Liver (tissue), 8 donors: ENCODE measurements at regions not wholly inside any gene's neighbourhood (a gene's known extent, or its start where the extent isn't known, plus 50 kb on each side); places are given as distances from the start of the nearest gene placed in this dataset.

Source experiments
- DNase-seq: peaks from one replicate; pipeline ENCODE4 v3.0.0-alpha.2; 2017; ENCODE audit warnings: low spot score
- H3K27ac ChIP-seq, 2 donors: one replicate each; pipeline ENCODE4 v1.7.0; 2013; ENCODE audit warnings: inconsistent platforms in 2 of 2, low read length in 2 of 2, control low read depth in 1 of 2, low read depth in 1 of 2, mild to moderate bottlenecking in 1 of 2
- H3K27me3 ChIP-seq, 4 donors: one replicate each; pipeline versions ENCODE4 v1.6.1 to v1.7.0; 2013; ENCODE audit warnings: low read length in 3 of 4, inconsistent platforms in 1 of 4, mild to moderate bottlenecking in 1 of 4, moderate library complexity in 1 of 4; ENCODE audit not compliant: control insufficient read depth in 4 of 4, insufficient read depth in 4 of 4
- H3K36me3 ChIP-seq, 4 donors: one replicate each; pipeline versions ENCODE4 v1.6.1 to v1.7.0; 2013; ENCODE audit warnings: low read length in 3 of 4, mild to moderate bottlenecking in 3 of 4, low read depth in 1 of 4, moderate library complexity in 1 of 4; ENCODE audit not compliant: control insufficient read depth in 4 of 4, insufficient read depth in 3 of 4
- H3K4me1 ChIP-seq, 4 donors: one replicate each; pipeline versions ENCODE4 v1.6.1 to v1.7.0; 2013; ENCODE audit warnings: low read length in 3 of 4, mild to moderate bottlenecking in 3 of 4, moderate library complexity in 1 of 4; ENCODE audit not compliant: control insufficient read depth in 4 of 4, insufficient read depth in 4 of 4
- H3K4me3 ChIP-seq, 3 donors: one replicate each; pipeline versions ENCODE4 v1.6.1 to v1.7.0; 2013; ENCODE audit warnings: low read length in 3 of 3, control low read depth in 1 of 3, low read depth in 1 of 3, mild to moderate bottlenecking in 1 of 3
- H3K9ac ChIP-seq, 2 donors: one replicate each; pipeline ENCODE4 v1.7.0; 2013; ENCODE audit warnings: low read length in 2 of 2, mild to moderate bottlenecking in 2 of 2, moderate library complexity in 2 of 2, control low read depth in 1 of 2, low read depth in 1 of 2
- H3K9me3 ChIP-seq, 4 donors: one replicate each; pipeline versions ENCODE4 v1.6.1 to v1.7.0; 2013; ENCODE audit warnings: low read length in 3 of 4; ENCODE audit not compliant: control insufficient read depth in 4 of 4
- ATF3 ChIP-seq: IDR thresholded peaks from 2 replicates; pipeline ENCODE4 v1.6.1; 2016; ENCODE audit warnings: antibody characterized with exemption
- CTCF ChIP-seq: fragments of 150-350 bp; IDR thresholded peaks from 2 replicates; pipeline ENCODE4 v1.5.1; 2017; ENCODE audit warnings: improper control_type of control experiment, low read depth, low read length; ENCODE audit not compliant: missing input control
- EGR1 ChIP-seq, 2 donors: IDR thresholded peaks; 2 replicates each; pipeline ENCODE4 v1.6.1; 2016 to 2018; ENCODE audit warnings: antibody characterized with exemption in 2 of 2, low read depth in 2 of 2
- FOXA1 ChIP-seq: IDR thresholded peaks from 2 replicates; pipeline ENCODE4 v1.6.1; 2016; ENCODE audit warnings: antibody characterized with exemption
- FOXA2 ChIP-seq: IDR thresholded peaks from 2 replicates; pipeline ENCODE4 v1.6.1; 2016; ENCODE audit warnings: antibody characterized with exemption
- GABPA ChIP-seq, 2 donors: IDR thresholded peaks in 1 of 2; conservative IDR thresholded peaks in 1 of 2; 2 replicates each; pipeline ENCODE4 v1.6.1; 2016; ENCODE audit warnings: antibody characterized with exemption in 2 of 2, mild to moderate bottlenecking in 1 of 2, moderate library complexity in 1 of 2
- HNF4A ChIP-seq, 2 donors: conservative IDR thresholded peaks; 2 replicates each; pipeline ENCODE4 v1.6.1; 2016; ENCODE audit warnings: antibody characterized with exemption in 2 of 2, mild to moderate bottlenecking in 2 of 2
- HNF4G ChIP-seq: IDR thresholded peaks from 2 replicates; pipeline ENCODE4 v1.6.1; 2016; ENCODE audit warnings: antibody characterized with exemption
- JUND ChIP-seq, 2 donors: IDR thresholded peaks; 2 replicates each; pipeline ENCODE4 v1.6.1; 2016; ENCODE audit warnings: antibody characterized with exemption in 2 of 2
- MAX ChIP-seq: IDR thresholded peaks from 2 replicates; pipeline ENCODE4 v1.6.1; 2016; ENCODE audit warnings: antibody characterized with exemption
- NR2F2 ChIP-seq: IDR thresholded peaks from 2 replicates; pipeline ENCODE4 v1.6.1; 2016; ENCODE audit warnings: antibody characterized with exemption
- RAD21 ChIP-seq, 2 donors: IDR thresholded peaks; 2 replicates each; pipeline ENCODE4 v1.6.1; 2016; ENCODE audit warnings: antibody characterized with exemption in 2 of 2, mild to moderate bottlenecking in 2 of 2
- REST ChIP-seq: IDR thresholded peaks from 2 replicates; pipeline ENCODE4 v1.6.1; 2016; ENCODE audit warnings: antibody characterized with exemption, mild to moderate bottlenecking
- RXRA ChIP-seq, 2 donors: IDR thresholded peaks; 2 replicates each; pipeline ENCODE4 v1.6.1; 2017 to 2018; ENCODE audit warnings: antibody characterized with exemption in 2 of 2, mild to moderate bottlenecking in 1 of 2
- SP1 ChIP-seq: IDR thresholded peaks from 2 replicates; pipeline ENCODE4 v1.6.1; 2018; ENCODE audit warnings: antibody characterized with exemption, mild to moderate bottlenecking
- TAF1 ChIP-seq: conservative IDR thresholded peaks from 2 replicates; pipeline ENCODE4 v1.6.1; 2016; ENCODE audit warnings: antibody characterized with exemption, mild to moderate bottlenecking
- YY1 ChIP-seq: IDR thresholded peaks from 2 replicates; pipeline ENCODE4 v1.6.1; 2016; ENCODE audit warnings: antibody characterized with exemption, mild to moderate bottlenecking
- ZBTB33 ChIP-seq: IDR thresholded peaks from 2 replicates; pipeline ENCODE4 v1.6.1; 2016; ENCODE audit warnings: antibody characterized with exemption
- WGBS: extraction: QIAGEN DNeasy Blood & Tissue Kit; methylation state at CpG from one replicate; pipeline ENCODE4 v1.1.7; 2013; 5-methylcytosine and 5-hydroxymethylcytosine counted together
- donor health status: healthy.
- donor health status: healthy.
- donor health status: healthy.
- donor health status: healthy.
- donor health status: healthy.

GRCh38 chr10:57874810-57875209, 392.9 kb downstream of the IPMK start:
- Histone ChIP-seq H3K27me3 (no peaks in the 10 kb centered on the region), H3K27ac (no peak overlapping the region), H3K4me3 (no peak overlapping the region), H3K36me3 (no peaks in the 10 kb centered on the region), H3K9ac (no peak overlapping the region), H3K4me1 (no peaks in the 10 kb centered on the region), H3K9me3 (no peaks in the 10 kb centered on the region)
- WGBS: 93% methylated on average over 4 of the region's 4 CpGs
- no peak for DNase-seq
- TF ChIP-seq TAF1: no peak
- no peak for TF ChIP-seq GABPA (IDR thresholded peaks at IDR 0.05 in 1 of 2, conservative IDR thresholded peaks at IDR 0.05 in 1 of 2)

GRCh38 chr10:57867241-57867640, 400.5 kb downstream of the IPMK start:
- Histone ChIP-seq H3K4me3 (no peak overlapping the region), H3K9me3 (no peaks in the 10 kb centered on the region), H3K4me1 (peaks cover 10 to 19% (median 15%) of the 10 kb centered on the region in 4 donors), H3K9ac (no peak overlapping the region), H3K27me3 (no peaks in the 10 kb centered on the region), H3K36me3 (no peaks in the 10 kb centered on the region), H3K27ac (no peak overlapping the region)
- TF ChIP-seq FOXA2: no peak
- no peak for TF ChIP-seq HNF4A (conservative IDR thresholded peaks at IDR 0.05)
- TF ChIP-seq MAX: no peak
- no peak for TF ChIP-seq HNF4G
- TF ChIP-seq ATF3: no peak
- TF ChIP-seq SP1: no peak
- no peak for TF ChIP-seq RAD21 (IDR thresholded peaks at IDR 0.05)
- no peak for TF ChIP-seq TAF1
- no peak for TF ChIP-seq CTCF
- TF ChIP-seq YY1: no peak
- TF ChIP-seq GABPA (IDR thresholded peaks at IDR 0.05 in 1 of 2, conservative IDR thresholded peaks at IDR 0.05 in 1 of 2): no peak
- TF ChIP-seq JUND (IDR thresholded peaks at IDR 0.05): no peak
- no peak for TF ChIP-seq RXRA (IDR thresholded peaks at IDR 0.05)
- TF ChIP-seq FOXA1: no peak
- TF ChIP-seq REST: no peak
- no peak for TF ChIP-seq EGR1 (IDR thresholded peaks at IDR 0.05; ENCODE audit: low read depth in 2 of 2)
- TF ChIP-seq ZBTB33: no peak
- no peak for TF ChIP-seq NR2F2
- WGBS: 33% methylated on average over 1 of the region's 1 CpG
- no peak for DNase-seq
